ENCODE measurements at regions not wholly inside any gene's neighbourhood (a gene's known extent, or its start where the extent isn't known, plus 50 kb on each side); places are given as distances from the start of the nearest gene placed in this dataset.

GRCh38 chr11:98536023-98536422 lies 484.7 kb upstream of the CNTN5 start:
- TF ChIP-seq CTCF (conservative IDR thresholded peaks at IDR 0.05; ENCODE audit: low read depth in 2 of 2) (no peak), ETS1 (IDR thresholded peaks at IDR 0.05) (no peak), EZH2phosphoT487 (IDR thresholded peaks at IDR 0.05; ENCODE audit: unreplicated experiment) (no peak), REST (IDR thresholded peaks at IDR 0.05; ENCODE audit: unreplicated experiment) (no peak), ZNF331 (CRISPR knock-in tag; IDR thresholded peaks at IDR 0.05; ENCODE audit: low read depth) (no peak)

Data from GM23338 (cell line).